Lower leg skin (tissue), 3 donors: ENCODE measurements at regions not wholly inside any gene's neighbourhood (a gene's known extent, or its start where the extent isn't known, plus 50 kb on each side); places are given as distances from the start of the nearest gene placed in this dataset.

Experiments used
- CTCF ChIP-seq, 3 donors: fragments of 450-650 bp; IDR thresholded peaks; one replicate each; pipeline ENCODE4 v1.5.1; 2016; ENCODE audit warnings: antibody characterized with exemption in 3 of 3, mild to moderate bottlenecking in 3 of 3, moderate library complexity in 2 of 3
- POLR2A ChIP-seq, 2 donors: fragments of 450-650 bp; IDR thresholded peaks; one replicate each; pipeline ENCODE4 v1.6.1; 2016 to 2017; ENCODE audit warnings: antibody characterized with exemption in 2 of 2, mild to moderate bottlenecking in 1 of 2, moderate library complexity in 1 of 2

GRCh38 chr5:53357439-53357838 lies 123.0 kb upstream of the FST start:
- no peak for TF ChIP-seq CTCF (IDR thresholded peaks at IDR 0.05)
- no peak for TF ChIP-seq POLR2A (IDR thresholded peaks at IDR 0.05)
